HG03097 (cell line): ENCODE measurements at regions not wholly inside any gene's neighbourhood (a gene's known extent, or its start where the extent isn't known, plus 50 kb on each side); places are given as distances from the start of the nearest gene placed in this dataset.

Experiments
- ATAC-seq: cut with Tn5 transposase; IDR thresholded peaks from one replicate; pipeline ENCODE4 v1.9.1; 2021; ENCODE audit not compliant: unreplicated experiment, low FRiP score

DNA sequence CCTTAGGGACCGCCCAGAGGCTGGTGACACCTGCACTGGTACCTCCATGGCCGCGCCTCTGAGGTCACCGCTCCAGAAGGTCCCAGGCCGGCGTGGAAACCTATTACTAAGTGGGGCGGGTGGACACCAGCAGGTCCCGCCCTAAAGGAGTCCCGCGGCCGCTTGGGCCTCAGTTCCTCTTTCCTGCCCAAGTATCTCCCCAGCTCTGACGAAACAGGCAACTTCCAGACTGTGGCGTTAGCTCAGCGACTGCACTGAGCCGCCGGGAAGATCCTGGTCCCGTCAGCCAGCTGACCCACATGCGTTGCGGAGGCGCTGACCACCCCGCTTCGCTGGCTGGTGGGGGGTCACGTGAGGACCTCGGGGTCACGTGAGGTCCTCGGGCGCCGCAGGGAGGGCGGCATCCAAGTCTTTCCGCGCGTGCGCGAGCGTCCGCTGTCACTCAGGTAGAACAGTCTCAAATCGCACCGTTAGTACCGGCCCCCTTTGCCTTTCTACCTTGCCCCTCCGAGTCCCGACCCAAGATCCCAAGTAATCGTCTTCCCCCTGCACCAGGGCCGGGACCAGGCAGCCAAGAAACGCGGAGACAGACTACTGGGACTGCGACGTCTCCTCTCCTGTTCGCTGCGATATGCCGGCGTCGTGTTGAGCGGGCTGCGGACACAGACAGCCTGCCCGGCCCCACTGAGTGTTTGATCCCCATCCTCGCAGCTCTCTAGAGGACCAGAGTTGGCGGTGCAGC, 53.7 kb upstream of the KDM4C start:
- peak; percentile 84 for ATAC-seq

DNA sequence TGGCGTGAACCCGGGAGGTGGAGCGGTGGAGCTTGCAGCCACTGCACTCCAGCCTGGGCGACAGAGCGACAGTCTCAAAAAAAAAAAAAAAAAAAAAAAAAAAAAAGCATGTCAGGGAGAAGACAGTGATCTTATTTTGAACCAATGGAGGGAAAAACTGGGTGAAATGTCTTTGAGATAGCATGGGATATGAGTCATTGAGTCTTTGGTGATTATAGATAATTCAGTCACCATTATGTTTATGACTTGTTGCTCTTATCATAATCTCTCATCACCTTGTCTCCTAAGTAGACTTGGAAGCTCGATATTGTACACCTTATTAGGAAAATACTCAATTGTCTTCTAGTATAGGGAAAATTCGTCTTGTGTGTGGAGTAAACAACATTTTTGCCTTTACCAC, 55.1 kb upstream of the KDM4C start:
- ATAC-seq = no peak

DNA sequence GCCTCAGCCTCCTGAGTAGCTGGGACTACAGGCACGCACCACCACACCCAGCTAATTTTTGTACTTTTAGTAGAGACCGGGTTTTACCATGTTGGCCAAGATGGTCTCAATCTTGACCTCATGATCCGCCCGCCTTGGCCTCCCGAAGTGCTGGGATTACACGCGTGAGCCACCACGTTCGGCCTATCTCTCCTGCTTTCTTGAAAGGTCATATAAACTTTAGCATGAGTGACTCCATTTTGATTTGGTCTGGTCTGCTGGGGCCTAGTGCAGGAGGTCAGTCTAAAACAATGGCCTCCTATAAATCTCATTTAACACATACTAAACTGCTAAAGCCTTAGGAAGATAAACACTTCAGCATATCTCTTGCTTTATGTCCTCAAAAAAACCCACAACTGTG, 50.6 kb upstream of the GLDC start:
- ATAC-seq = no peak

DNA sequence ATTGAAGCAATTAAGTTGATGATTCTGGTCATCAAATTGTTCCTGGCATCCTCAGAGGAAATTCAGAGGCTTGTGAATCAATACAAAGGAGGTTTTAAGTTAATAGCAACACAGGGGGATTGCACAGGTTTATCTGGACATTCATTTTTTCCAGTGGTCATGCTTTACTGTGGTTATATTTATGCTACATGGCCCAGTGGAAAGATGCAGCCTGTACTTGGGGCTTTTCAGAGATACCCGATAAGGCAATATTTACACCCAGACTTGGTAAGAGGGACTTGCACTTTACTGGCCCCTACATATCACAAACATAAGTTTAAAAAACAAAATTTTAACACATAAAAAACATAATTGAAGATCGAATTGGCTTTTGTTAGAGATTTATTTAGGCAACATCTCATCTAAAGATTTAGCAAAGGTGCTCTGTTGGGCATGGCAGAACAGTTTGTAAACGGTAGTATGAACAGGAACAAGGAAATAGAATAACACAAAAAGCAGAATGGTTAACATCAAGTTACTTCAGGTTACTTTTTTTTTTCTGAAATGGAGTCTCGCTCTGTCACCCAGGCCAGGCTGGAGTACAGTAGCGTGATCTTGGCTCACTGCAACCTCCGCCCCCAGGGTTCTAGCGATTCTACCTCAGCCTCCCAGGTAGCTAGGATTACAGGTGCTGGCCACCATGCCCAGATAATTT, 49.7 kb upstream of the GLDC start:
- ATAC-seq = no peak
